ENCODE measurements at regions not wholly inside any gene's neighbourhood (a gene's known extent, or its start where the extent isn't known, plus 50 kb on each side); places are given as distances from the start of the nearest gene placed in this dataset.

DNA sequence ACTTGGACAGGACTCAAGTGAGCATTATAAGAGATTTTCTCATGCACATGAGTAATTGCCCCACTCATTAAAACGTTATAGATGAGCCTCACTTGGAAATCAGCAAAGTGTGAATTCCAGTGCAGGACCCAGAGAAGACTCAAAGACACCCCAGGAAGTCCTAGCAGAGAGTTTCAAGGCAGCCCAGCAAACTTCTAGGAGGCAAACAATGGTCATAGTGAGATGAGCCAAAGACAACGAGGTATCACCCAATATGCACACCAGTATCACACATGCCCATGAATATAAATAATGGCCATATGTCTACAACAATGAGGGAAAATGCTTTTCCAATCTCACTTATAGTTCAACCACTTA is 245.9 kb downstream of the ACTL7B start:
- H3K36me3 Mint-ChIP-seq (ENCODE audit: low read depth), result no peaks in the 10 kb centered on the region

DNA sequence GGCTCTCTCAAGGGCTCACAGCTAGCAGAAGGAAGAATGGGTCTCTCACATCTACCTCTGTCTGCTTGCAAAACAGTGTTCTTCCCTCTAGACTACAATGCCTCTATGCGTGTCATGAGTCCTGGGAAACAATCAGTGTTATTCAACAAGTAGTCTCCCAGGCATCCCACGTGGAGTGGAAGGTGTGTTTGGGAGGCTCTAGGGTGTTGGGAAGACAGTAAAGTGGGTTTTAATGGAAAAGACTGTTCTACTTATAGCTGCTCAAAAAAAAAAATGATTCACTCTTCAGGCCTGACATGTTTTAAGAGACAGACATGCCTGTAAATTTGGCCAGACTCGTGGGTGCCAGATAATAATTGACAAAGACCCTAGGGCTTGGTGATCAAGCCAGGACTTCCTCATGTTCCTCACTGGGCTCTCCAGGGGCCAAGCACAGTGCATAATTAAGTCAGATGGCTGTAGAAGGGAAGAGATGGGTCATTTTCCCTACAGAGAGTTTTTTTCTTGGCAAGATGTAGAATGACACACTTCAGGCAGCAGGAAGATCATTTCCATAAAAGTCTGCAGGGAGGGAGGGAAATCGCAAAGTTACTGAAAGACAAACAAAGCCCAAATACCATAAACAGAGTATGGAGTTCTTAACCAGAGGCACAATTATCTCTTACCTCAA is 246.4 kb downstream of the ACTL7B start:
- H3K27ac ChIP-seq (ENCODE audit: low read depth), result no peak overlapping the region
- Mint-ChIP-seq H3K4me1 (no peaks in the 10 kb centered on the region), H3K27me3 (ENCODE audit: insufficient read depth, low read depth, poor library complexity) (no peaks in the 10 kb centered on the region), H3K9me3 (no peaks in the 10 kb centered on the region), H3K36me3 (ENCODE audit: low read depth) (no peaks in the 10 kb centered on the region), H3K4me3 (no peak overlapping the region), H3K27ac (no peak overlapping the region)
- H3K4me3 ChIP-seq, result no peak overlapping the region
- H3K79me2 ChIP-seq (replicated peaks; ENCODE audit: insufficient read depth), result no peaks in the 10 kb centered on the region
- no peak overlapping the region for H3K4me2 ChIP-seq
- no peaks in the 10 kb centered on the region for H4K20me1 ChIP-seq (replicated peaks; ENCODE audit: insufficient read depth)
- no peaks in the 10 kb centered on the region for H3F3A ChIP-seq (replicated peaks; ENCODE audit: low read depth)
- no peaks in the 10 kb centered on the region for H3K27me3 ChIP-seq (ENCODE audit: insufficient read depth)
- peaks cover 6% of the 10 kb centered on the region; the same call in 1 of the 2 replicates for H3K9me2 ChIP-seq (ENCODE audit: insufficient read depth)
- ATAC-seq (no peak), DNase-seq (ENCODE audit: low spot score) (no peak)
- H3K36me3 ChIP-seq (ENCODE audit: insufficient read depth), result no peaks in the 10 kb centered on the region
- H2AFZ ChIP-seq, result no peak overlapping the region
- no peak for TF ChIP-seq EZH2phosphoT487 (IDR thresholded peaks at IDR 0.05; ENCODE audit: unreplicated experiment)
- TF ChIP-seq ZNF114 (CRISPR knock-in tag; IDR thresholded peaks at IDR 0.05), result no peak
- no peaks in the 10 kb centered on the region for H3K4me1 ChIP-seq (ENCODE audit: insufficient read depth)

More for the DNA sequence above, 245.9 kb downstream of the ACTL7B start:
- Histone ChIP-seq H3K27ac (ENCODE audit: low read depth) (no peak overlapping the region), H4K20me1 (replicated peaks; ENCODE audit: insufficient read depth) (no peaks in the 10 kb centered on the region), H3K4me2 (no peak overlapping the region), H3K4me1 (ENCODE audit: insufficient read depth) (no peaks in the 10 kb centered on the region), H3F3A (replicated peaks; ENCODE audit: low read depth) (no peaks in the 10 kb centered on the region), H3K79me2 (replicated peaks; ENCODE audit: insufficient read depth) (no peaks in the 10 kb centered on the region), H3K9me2 (ENCODE audit: insufficient read depth) (peaks cover 6% of the 10 kb centered on the region; the same call in 1 of the 2 replicates), H3K4me3 (no peak overlapping the region), H2AFZ (no peak overlapping the region), H3K36me3 (ENCODE audit: insufficient read depth) (no peaks in the 10 kb centered on the region), H3K27me3 (ENCODE audit: insufficient read depth) (no peaks in the 10 kb centered on the region)
- no peaks in the 10 kb centered on the region for H3K9me3 Mint-ChIP-seq
- H3K27ac Mint-ChIP-seq, result no peak overlapping the region
- TF ChIP-seq STAT1 (IDR thresholded peaks at IDR 0.05; ENCODE audit: unreplicated experiment) (no peak), ZNF114 (CRISPR knock-in tag; IDR thresholded peaks at IDR 0.05) (no peak), EZH2 (IDR thresholded peaks at IDR 0.05; ENCODE audit: low read depth, unreplicated experiment) (no peak)
- H3K4me3 Mint-ChIP-seq, result no peak overlapping the region
- no peaks in the 10 kb centered on the region for H3K4me1 Mint-ChIP-seq
- DNase-seq (ENCODE audit: low spot score) (no peak), ATAC-seq (no peak)
- H3K27me3 Mint-ChIP-seq (ENCODE audit: insufficient read depth, low read depth, poor library complexity), result no peaks in the 10 kb centered on the region

DNA sequence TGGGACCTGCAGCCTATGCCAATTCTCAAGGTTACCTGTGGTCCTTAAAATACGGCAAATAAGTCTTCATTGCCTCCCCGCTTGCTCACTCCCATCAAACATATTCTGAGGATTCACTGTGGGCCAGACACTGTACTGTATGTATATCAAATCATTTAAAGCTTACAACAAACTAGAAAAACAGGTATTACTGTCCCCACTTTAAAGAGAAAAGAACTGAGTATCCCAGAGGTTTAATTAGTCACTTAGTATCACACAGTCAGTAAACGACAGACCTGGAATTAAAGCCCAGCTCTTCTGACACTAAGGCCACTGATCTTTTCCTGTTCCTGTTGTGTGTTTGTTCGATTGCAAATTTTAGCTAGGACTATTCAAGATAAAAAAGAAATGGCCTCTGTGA is 248.2 kb downstream of the ACTL7B start:
- Histone ChIP-seq H3K9me2 (ENCODE audit: insufficient read depth) (peaks cover 6% of the 10 kb centered on the region; the same call in 1 of the 2 replicates), H3K27me3 (ENCODE audit: insufficient read depth) (no peaks in the 10 kb centered on the region), H3K4me3 (no peak overlapping the region), H2AFZ (no peak overlapping the region), H3K4me2 (no peak overlapping the region), H3F3A (replicated peaks; ENCODE audit: low read depth) (no peaks in the 10 kb centered on the region), H4K20me1 (replicated peaks; ENCODE audit: insufficient read depth) (no peaks in the 10 kb centered on the region), H3K36me3 (ENCODE audit: insufficient read depth) (no peaks in the 10 kb centered on the region), H3K4me1 (ENCODE audit: insufficient read depth) (no peaks in the 10 kb centered on the region), H3K27ac (ENCODE audit: low read depth) (no peak overlapping the region), H3K79me2 (replicated peaks; ENCODE audit: insufficient read depth) (no peaks in the 10 kb centered on the region)
- no peak overlapping the region for H3K27ac Mint-ChIP-seq
- no peaks in the 10 kb centered on the region for H3K4me1 Mint-ChIP-seq
- ATAC-seq (no peak), DNase-seq (ENCODE audit: low spot score) (no peak)
- H3K36me3 Mint-ChIP-seq (ENCODE audit: low read depth), result no peaks in the 10 kb centered on the region
- no peaks in the 10 kb centered on the region; the same call in 2 of the 3 replicates for H3K9me3 Mint-ChIP-seq
- H3K27me3 Mint-ChIP-seq (ENCODE audit: insufficient read depth, low read depth, poor library complexity), result no peaks in the 10 kb centered on the region
- no peak overlapping the region for H3K4me3 Mint-ChIP-seq
- TF ChIP-seq ZNF114 (CRISPR knock-in tag; IDR thresholded peaks at IDR 0.05) (no peak), EZH2 (IDR thresholded peaks at IDR 0.05; ENCODE audit: low read depth, unreplicated experiment) (no peak), EZH2phosphoT487 (IDR thresholded peaks at IDR 0.05; ENCODE audit: unreplicated experiment) (no peak), POLR2AphosphoS5 (IDR thresholded peaks at IDR 0.05; ENCODE audit: low read depth) (no peak), JUNB (IDR thresholded peaks at IDR 0.05; ENCODE audit: unreplicated experiment) (no peak)
- TF ChIP-seq, protein P1, sequence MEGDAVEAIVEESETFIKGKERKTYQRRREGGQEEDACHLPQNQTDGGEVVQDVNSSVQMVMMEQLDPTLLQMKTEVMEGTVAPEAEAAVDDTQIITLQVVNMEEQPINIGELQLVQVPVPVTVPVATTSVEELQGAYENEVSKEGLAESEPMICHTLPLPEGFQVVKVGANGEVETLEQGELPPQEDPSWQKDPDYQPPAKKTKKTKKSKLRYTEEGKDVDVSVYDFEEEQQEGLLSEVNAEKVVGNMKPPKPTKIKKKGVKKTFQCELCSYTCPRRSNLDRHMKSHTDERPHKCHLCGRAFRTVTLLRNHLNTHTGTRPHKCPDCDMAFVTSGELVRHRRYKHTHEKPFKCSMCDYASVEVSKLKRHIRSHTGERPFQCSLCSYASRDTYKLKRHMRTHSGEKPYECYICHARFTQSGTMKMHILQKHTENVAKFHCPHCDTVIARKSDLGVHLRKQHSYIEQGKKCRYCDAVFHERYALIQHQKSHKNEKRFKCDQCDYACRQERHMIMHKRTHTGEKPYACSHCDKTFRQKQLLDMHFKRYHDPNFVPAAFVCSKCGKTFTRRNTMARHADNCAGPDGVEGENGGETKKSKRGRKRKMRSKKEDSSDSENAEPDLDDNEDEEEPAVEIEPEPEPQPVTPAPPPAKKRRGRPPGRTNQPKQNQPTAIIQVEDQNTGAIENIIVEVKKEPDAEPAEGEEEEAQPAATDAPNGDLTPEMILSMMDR (conservative IDR thresholded peaks at IDR 0.05; ENCODE audit: low read depth in 2 of 2), result no peak
- TF ChIP-seq, protein P2, sequence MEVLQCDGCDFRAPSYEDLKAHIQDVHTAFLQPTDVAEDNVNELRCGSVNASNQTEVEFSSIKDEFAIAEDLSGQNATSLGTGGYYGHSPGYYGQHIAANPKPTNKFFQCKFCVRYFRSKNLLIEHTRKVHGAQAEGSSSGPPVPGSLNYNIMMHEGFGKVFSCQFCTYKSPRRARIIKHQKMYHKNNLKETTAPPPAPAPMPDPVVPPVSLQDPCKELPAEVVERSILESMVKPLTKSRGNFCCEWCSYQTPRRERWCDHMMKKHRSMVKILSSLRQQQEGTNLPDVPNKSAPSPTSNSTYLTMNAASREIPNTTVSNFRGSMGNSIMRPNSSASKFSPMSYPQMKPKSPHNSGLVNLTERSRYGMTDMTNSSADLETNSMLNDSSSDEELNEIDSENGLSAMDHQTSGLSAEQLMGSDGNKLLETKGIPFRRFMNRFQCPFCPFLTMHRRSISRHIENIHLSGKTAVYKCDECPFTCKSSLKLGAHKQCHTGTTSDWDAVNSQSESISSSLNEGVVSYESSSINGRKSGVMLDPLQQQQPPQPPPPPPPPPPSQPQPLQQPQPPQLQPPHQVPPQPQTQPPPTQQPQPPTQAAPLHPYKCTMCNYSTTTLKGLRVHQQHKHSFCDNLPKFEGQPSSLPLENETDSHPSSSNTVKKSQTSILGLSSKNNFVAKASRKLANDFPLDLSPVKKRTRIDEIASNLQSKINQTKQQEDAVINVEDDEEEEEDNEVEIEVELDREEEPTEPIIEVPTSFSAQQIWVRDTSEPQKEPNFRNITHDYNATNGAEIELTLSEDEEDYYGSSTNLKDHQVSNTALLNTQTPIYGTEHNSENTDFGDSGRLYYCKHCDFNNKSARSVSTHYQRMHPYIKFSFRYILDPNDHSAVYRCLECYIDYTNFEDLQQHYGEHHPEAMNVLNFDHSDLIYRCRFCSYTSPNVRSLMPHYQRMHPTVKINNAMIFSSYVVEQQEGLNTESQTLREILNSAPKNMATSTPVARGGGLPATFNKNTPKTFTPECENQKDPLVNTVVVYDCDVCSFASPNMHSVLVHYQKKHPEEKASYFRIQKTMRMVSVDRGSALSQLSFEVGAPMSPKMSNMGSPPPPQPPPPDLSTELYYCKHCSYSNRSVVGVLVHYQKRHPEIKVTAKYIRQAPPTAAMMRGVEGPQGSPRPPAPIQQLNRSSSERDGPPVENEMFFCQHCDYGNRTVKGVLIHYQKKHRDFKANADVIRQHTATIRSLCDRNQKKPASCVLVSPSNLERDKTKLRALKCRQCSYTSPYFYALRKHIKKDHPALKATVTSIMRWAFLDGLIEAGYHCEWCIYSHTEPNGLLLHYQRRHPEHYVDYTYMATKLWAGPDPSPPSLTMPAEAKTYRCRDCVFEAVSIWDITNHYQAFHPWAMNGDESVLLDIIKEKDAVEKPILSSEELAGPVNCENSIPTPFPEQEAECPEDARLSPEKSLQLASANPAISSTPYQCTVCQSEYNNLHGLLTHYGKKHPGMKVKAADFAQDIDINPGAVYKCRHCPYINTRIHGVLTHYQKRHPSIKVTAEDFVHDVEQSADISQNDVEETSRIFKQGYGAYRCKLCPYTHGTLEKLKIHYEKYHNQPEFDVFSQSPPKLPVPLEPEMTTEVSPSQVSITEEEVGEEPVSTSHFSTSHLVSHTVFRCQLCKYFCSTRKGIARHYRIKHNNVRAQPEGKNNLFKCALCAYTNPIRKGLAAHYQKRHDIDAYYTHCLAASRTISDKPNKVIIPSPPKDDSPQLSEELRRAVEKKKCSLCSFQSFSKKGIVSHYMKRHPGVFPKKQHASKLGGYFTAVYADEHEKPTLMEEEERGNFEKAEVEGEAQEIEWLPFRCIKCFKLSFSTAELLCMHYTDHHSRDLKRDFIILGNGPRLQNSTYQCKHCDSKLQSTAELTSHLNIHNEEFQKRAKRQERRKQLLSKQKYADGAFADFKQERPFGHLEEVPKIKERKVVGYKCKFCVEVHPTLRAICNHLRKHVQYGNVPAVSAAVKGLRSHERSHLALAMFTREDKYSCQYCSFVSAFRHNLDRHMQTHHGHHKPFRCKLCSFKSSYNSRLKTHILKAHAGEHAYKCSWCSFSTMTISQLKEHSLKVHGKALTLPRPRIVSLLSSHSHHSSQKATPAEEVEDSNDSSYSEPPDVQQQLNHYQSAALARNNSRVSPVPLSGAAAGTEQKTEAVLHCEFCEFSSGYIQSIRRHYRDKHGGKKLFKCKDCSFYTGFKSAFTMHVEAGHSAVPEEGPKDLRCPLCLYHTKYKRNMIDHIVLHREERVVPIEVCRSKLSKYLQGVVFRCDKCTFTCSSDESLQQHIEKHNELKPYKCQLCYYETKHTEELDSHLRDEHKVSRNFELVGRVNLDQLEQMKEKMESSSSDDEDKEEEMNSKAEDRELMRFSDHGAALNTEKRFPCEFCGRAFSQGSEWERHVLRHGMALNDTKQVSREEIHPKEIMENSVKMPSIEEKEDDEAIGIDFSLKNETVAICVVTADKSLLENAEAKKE (CRISPR knock-in tag; IDR thresholded peaks at IDR 0.05), result no peak

Data from GM23338 (cell line).